ENCODE measurements at regions not wholly inside any gene's neighbourhood (a gene's known extent, or its start where the extent isn't known, plus 50 kb on each side); places are given as distances from the start of the nearest gene placed in this dataset.

- no peaks in the 10 kb centered on the region for H3K36me3 ChIP-seq (ENCODE audit: control insufficient read depth, insufficient read depth, low read length)
- no peaks in the 10 kb centered on the region for H3K4me1 ChIP-seq (ENCODE audit: control insufficient read depth, insufficient read depth, low read length)
- H3K4me3 ChIP-seq (ENCODE audit: low read length), result no peak overlapping the region
- no peak overlapping the region for H3K27ac ChIP-seq (ENCODE audit: low read depth, low read length)
- no peaks in the 10 kb centered on the region for H3K27me3 ChIP-seq (ENCODE audit: control insufficient read depth, insufficient read depth, low read length)
- H3K9ac ChIP-seq (ENCODE audit: low read length), result no peak overlapping the region
Measured at GRCh38 chr9:88028338-88028737, 54.0 kb upstream of the CDK20 start.

- no peaks in the 10 kb centered on the region for H3K4me1 ChIP-seq (ENCODE audit: control insufficient read depth, insufficient read depth, low read length)
- H3K36me3 ChIP-seq (ENCODE audit: control insufficient read depth, insufficient read depth, low read length), result no peaks in the 10 kb centered on the region
- no peak overlapping the region for H3K4me3 ChIP-seq (ENCODE audit: low read length)
- H3K27ac ChIP-seq (ENCODE audit: low read depth, low read length), result no peak overlapping the region
- no peaks in the 10 kb centered on the region for H3K27me3 ChIP-seq (ENCODE audit: control insufficient read depth, insufficient read depth, low read length)
- no peak overlapping the region for H3K9ac ChIP-seq (ENCODE audit: low read length)
Measured at GRCh38 chr9:88026118-88026479, 51.8 kb upstream of the CDK20 start.

GRCh38 chr9:88025411-88026117 lies 51.2 kb upstream of the CDK20 start:
- Histone ChIP-seq H3K9ac (ENCODE audit: low read length) (no peak overlapping the region), H3K36me3 (ENCODE audit: control insufficient read depth, insufficient read depth, low read length) (no peaks in the 10 kb centered on the region), H3K4me3 (ENCODE audit: low read length) (no peak overlapping the region), H3K27me3 (ENCODE audit: control insufficient read depth, insufficient read depth, low read length) (no peaks in the 10 kb centered on the region), H3K4me1 (ENCODE audit: control insufficient read depth, insufficient read depth, low read length) (no peaks in the 10 kb centered on the region), H3K27ac (ENCODE audit: low read depth, low read length) (no peak overlapping the region)

GRCh38 chr9:88024896-88025295 lies 50.6 kb upstream of the CDK20 start:
- Histone ChIP-seq H3K9ac (ENCODE audit: low read length) (no peak overlapping the region), H3K36me3 (ENCODE audit: control insufficient read depth, insufficient read depth, low read length) (no peaks in the 10 kb centered on the region), H3K27me3 (ENCODE audit: control insufficient read depth, insufficient read depth, low read length) (no peaks in the 10 kb centered on the region), H3K4me3 (ENCODE audit: low read length) (no peak overlapping the region), H3K4me1 (ENCODE audit: control insufficient read depth, insufficient read depth, low read length) (no peaks in the 10 kb centered on the region), H3K27ac (ENCODE audit: low read depth, low read length) (no peak overlapping the region)
